NCI-H748 (cell line): ENCODE measurements at regions not wholly inside any gene's neighbourhood (a gene's known extent, or its start where the extent isn't known, plus 50 kb on each side); places are given as distances from the start of the nearest gene placed in this dataset.
"Not testable (repeated sequence)": the region's sequence is repeated elsewhere in the genome, so short reads cannot be mapped to it uniquely, and the experiment has no call there.

ENCODE experiments used
- DNase-seq: peaks from one replicate; lab custom pipeline; 2025; ENCODE audit not compliant: unreplicated experiment; lab: John Stamatoyannopoulos, UW

GRCh38 chr12:131249246-131250027 lies 295.7 kb downstream of the ADGRD1 start:
- DNase-seq, result no peak

- DNase-seq, result no peak
Observed at GRCh38 chr12:131250028-131250950, 296.6 kb downstream of the ADGRD1 start.

- DNase-seq, result no peak
Observed at GRCh38 chr12:131250951-131251315, 297.2 kb downstream of the ADGRD1 start.

- no peak for DNase-seq
Observed at GRCh38 chr12:131251336-131252101, 297.8 kb downstream of the ADGRD1 start.

- DNase-seq, result no peak
Observed at GRCh38 chr12:131253376-131254026, 299.8 kb downstream of the ADGRD1 start.

- no peak for DNase-seq
Observed at GRCh38 chr12:131254374-131254773, 300.7 kb downstream of the ADGRD1 start.

- DNase-seq, result no peak
Observed at GRCh38 chr12:131258398-131258797, 304.7 kb downstream of the ADGRD1 start.

GRCh38 chr12:131260251-131260905 lies 306.7 kb downstream of the ADGRD1 start:
- DNase-seq, result no peak

- DNase-seq, result no peak
Observed at GRCh38 chr12:131260954-131261353, 307.2 kb downstream of the ADGRD1 start.

- no peak for DNase-seq
Observed at GRCh38 chr12:131261906-131262305, 308.2 kb downstream of the ADGRD1 start.

- DNase-seq, result no peak
Observed at GRCh38 chr12:131263626-131264025, 309.9 kb downstream of the ADGRD1 start.

- DNase-seq, result peak; percentile 9
Observed at GRCh38 chr12:131264635-131265034, 310.9 kb downstream of the ADGRD1 start.

- DNase-seq, result no peak
Observed at GRCh38 chr12:131266591-131267467, 313.1 kb downstream of the ADGRD1 start.

GRCh38 chr12:131267576-131267975 lies 313.9 kb downstream of the ADGRD1 start:
- DNase-seq, result no peak

GRCh38 chr12:131268123-131268522 lies 314.4 kb downstream of the ADGRD1 start:
- DNase-seq, result not testable (repeated sequence)

- DNase-seq, result not testable (repeated sequence)
Observed at GRCh38 chr12:131268571-131268970, 314.9 kb downstream of the ADGRD1 start.

GRCh38 chr12:131269551-131269950 lies 315.8 kb downstream of the ADGRD1 start:
- DNase-seq, result no peak

GRCh38 chr12:131269977-131270376 lies 316.3 kb downstream of the ADGRD1 start:
- not testable (repeated sequence) for DNase-seq

GRCh38 chr12:131271724-131272123 lies 318.0 kb downstream of the ADGRD1 start:
- DNase-seq, result no peak
